H1 (cell line): ENCODE measurements at regions not wholly inside any gene's neighbourhood (a gene's known extent, or its start where the extent isn't known, plus 50 kb on each side); places are given as distances from the start of the nearest gene placed in this dataset.
"Not testable (repeated sequence)": the region's sequence is repeated elsewhere in the genome, so short reads cannot be mapped to it uniquely, and the experiment has no call there.

Experiments
- CTCF ChIA-PET: fragments of 300-600 bp; sonication (Branson Sonifier 250); formaldehyde crosslinking; loops from one replicate; lab custom pipeline; 2021; ENCODE audit not compliant: partially characterized antibody; lab: Charles Lee
- POLR2A ChIA-PET: fragments of 300-600 bp; sonication (Branson Sonifier 250); formaldehyde crosslinking; loops from one replicate; lab custom pipeline; 2021; ENCODE audit warnings: inconsistent platforms; ENCODE audit not compliant: partially characterized antibody; lab: Charles Lee
- DNase-seq, 2 experiments: peaks; one replicate each; pipeline versions ENCODE4 v3.0.0 to v3.0.0-alpha.2; 2010 to 2022; ENCODE audit warnings: low spot score in 2 of 2, low read depth in 1 of 2, mixed read lengths in 1 of 2
- FAIRE-seq: peaks from 2 replicates; lab custom pipeline; 2011; peaks lifted over from hg19 to GRCh38; lab: Jason Lieb, UNC
- H2AFZ ChIP-seq: 2 replicates; pipeline ENCODE4 v1.8.1; 2012; ENCODE audit warnings: low read length, inconsistent platforms
- H2AK5ac ChIP-seq: 2 replicates; pipeline ENCODE4 v1.6.1; 2013; ENCODE audit warnings: low read depth, low read length
- H2BK120ac ChIP-seq: replicated peaks from 2 replicates; pipeline ENCODE3; 2013; ENCODE audit warnings: low read depth, low read length, inconsistent platforms
- H2BK12ac ChIP-seq: 2 replicates; pipeline ENCODE4 v1.6.1; 2013; ENCODE audit warnings: low read depth, low read length
- H2BK15ac ChIP-seq: 2 replicates; pipeline ENCODE4 v1.6.1; 2013; ENCODE audit warnings: low read length
- H2BK20ac ChIP-seq: 2 replicates; pipeline ENCODE4 v1.6.1; 2013; ENCODE audit warnings: low read length
- H2BK5ac ChIP-seq: 2 replicates; pipeline ENCODE4 v1.6.1; 2013; ENCODE audit warnings: low read depth, low read length
- H3K14ac ChIP-seq: 2 replicates; pipeline ENCODE4 v1.6.1; 2013; ENCODE audit warnings: inconsistent platforms; ENCODE audit not compliant: insufficient read length
- H3K18ac ChIP-seq: 2 replicates; pipeline ENCODE4 v1.6.1; 2013; ENCODE audit warnings: low read length; ENCODE audit errors: extremely low read depth
- H3K23ac ChIP-seq: 2 replicates; pipeline ENCODE4 v1.6.1; 2013; ENCODE audit warnings: inconsistent platforms; ENCODE audit not compliant: insufficient read length
- H3K23me2 ChIP-seq: 2 replicates; pipeline ENCODE4 v1.6.1; 2013; ENCODE audit warnings: low read depth, low read length
- H3K27ac ChIP-seq: 2 replicates; pipeline ENCODE4 v1.6.1; 2011; ENCODE audit warnings: low read depth, low read length, inconsistent platforms
- H3K27me3 ChIP-seq, 4 experiments: replicated peaks in 1 of 4; 1 replicate in 1 of 4; 2 replicates in 3 of 4; pipeline versions ENCODE4 v1.6.1 to v1.8.1; 2011 to 2013; ENCODE audit warnings: low read length in 3 of 4, mild to moderate bottlenecking in 3 of 4, inconsistent platforms in 2 of 4, mixed read lengths in 2 of 4, moderate library complexity in 1 of 4; ENCODE audit not compliant: control insufficient read depth in 3 of 4, insufficient read depth in 3 of 4; ENCODE audit errors: extremely low read depth in 1 of 4
- H3K36me3 ChIP-seq, 4 experiments: 2 replicates each; pipeline versions ENCODE4 v1.6.1 to v1.8.1; 2011 to 2013; ENCODE audit warnings: mild to moderate bottlenecking in 4 of 4, low read length in 3 of 4, moderate library complexity in 2 of 4, control low read depth in 1 of 4, inconsistent platforms in 1 of 4; ENCODE audit not compliant: insufficient read depth in 4 of 4, control insufficient read depth in 2 of 4
- H3K4ac ChIP-seq: replicated peaks from 2 replicates; pipeline ENCODE3; 2013; ENCODE audit warnings: low read length, low read depth, mixed read lengths, inconsistent platforms; ENCODE audit not compliant: insufficient read length
- H3K4me1 ChIP-seq, 4 experiments: replicated peaks in 1 of 4; 1 replicate in 1 of 4; 2 replicates in 3 of 4; pipeline versions ENCODE4 v1.6.1 to v1.8.1; 2011 to 2013; ENCODE audit warnings: low read length in 3 of 4, inconsistent platforms in 2 of 4, mixed read lengths in 1 of 4; ENCODE audit not compliant: insufficient read depth in 4 of 4, control insufficient read depth in 3 of 4
- H3K4me2 ChIP-seq, 2 experiments: 2 replicates each; pipeline versions ENCODE4 v1.6.1 to v1.8.1; 2011 to 2013; ENCODE audit warnings: low read depth in 2 of 2, low read length in 2 of 2, control low read depth in 1 of 2, inconsistent platforms in 1 of 2, mild to moderate bottlenecking in 1 of 2; ENCODE audit not compliant: insufficient read depth in 1 of 2
- H3K4me3 ChIP-seq, 4 experiments: fragments of 200-600, 300-600 bp in 1 of 4; sonication (generic), shearing (Covaris generic), sonication (Bioruptor Twin) in 1 of 4; 2 replicates each; pipeline versions ENCODE4 v1.5.1 to v1.8.1; 2011 to 2016; ENCODE audit warnings: low read length in 4 of 4, low read depth in 3 of 4, control low read depth in 2 of 4, inconsistent platforms in 2 of 4, mild to moderate bottlenecking in 2 of 4, mixed read lengths in 1 of 4, moderate library complexity in 1 of 4; ENCODE audit not compliant: insufficient read depth in 2 of 4; ENCODE audit errors: extremely low read depth in 1 of 4
- H3K56ac ChIP-seq: replicated peaks from 2 replicates; pipeline ENCODE3; 2013; ENCODE audit warnings: low read depth, mild to moderate bottlenecking, mixed read lengths, low read length, inconsistent platforms; ENCODE audit not compliant: insufficient read length
- H3K79me1 ChIP-seq: 2 replicates; pipeline ENCODE4 v1.6.1; 2013; ENCODE audit warnings: low read depth, low read length, control low read depth
- H3K79me2 ChIP-seq, 2 experiments: 2 replicates each; pipeline versions ENCODE4 v1.6.1 to v1.8.1; 2012 to 2013; ENCODE audit warnings: low read length in 2 of 2, mild to moderate bottlenecking in 2 of 2, inconsistent platforms in 1 of 2; ENCODE audit not compliant: insufficient read depth in 2 of 2, control insufficient read depth in 1 of 2
- H3K9ac ChIP-seq, 4 experiments: replicated peaks in 1 of 4; 1 replicate in 1 of 4; 2 replicates in 3 of 4; pipeline versions ENCODE4 v1.6.1 to v1.8.1; 2011 to 2013; ENCODE audit warnings: low read depth in 3 of 4, low read length in 3 of 4, control low read depth in 2 of 4, mild to moderate bottlenecking in 2 of 4, moderate library complexity in 2 of 4, inconsistent platforms in 1 of 4; ENCODE audit errors: extremely low read depth in 1 of 4
- H3K9me3 ChIP-seq, 2 experiments: 2 replicates each; pipeline versions ENCODE4 v1.6.1 to v1.8.1; 2012 to 2013; ENCODE audit warnings: mild to moderate bottlenecking in 2 of 2, moderate library complexity in 2 of 2, control low read depth in 1 of 2, inconsistent platforms in 1 of 2, low read depth in 1 of 2, low read length in 1 of 2, mixed read lengths in 1 of 2; ENCODE audit not compliant: insufficient read depth in 2 of 2
- H4K20me1 ChIP-seq, 2 experiments: replicated peaks in 1 of 2; 2 replicates each; pipeline versions ENCODE3 to v1.8.1; 2011 to 2013; ENCODE audit warnings: inconsistent platforms in 2 of 2, low read length in 2 of 2, mild to moderate bottlenecking in 1 of 2; ENCODE audit not compliant: insufficient read depth in 2 of 2, control insufficient read depth in 1 of 2
- H4K5ac ChIP-seq: 2 replicates; pipeline ENCODE4 v1.6.1; 2013; ENCODE audit warnings: low read length, low read depth, mixed read lengths, inconsistent platforms; ENCODE audit not compliant: insufficient read length
- H4K8ac ChIP-seq: 2 replicates; pipeline ENCODE4 v1.8.0; 2013; ENCODE audit warnings: mild to moderate bottlenecking, moderate library complexity, low read length, inconsistent platforms; ENCODE audit not compliant: insufficient read depth; ENCODE audit errors: extremely low read depth
- H4K91ac ChIP-seq: replicated peaks from 2 replicates; pipeline ENCODE3; 2013; ENCODE audit warnings: low read length, mixed read lengths, inconsistent platforms; ENCODE audit not compliant: insufficient read length
- WGBS, 2 experiments: shearing (Covaris generic) in 1 of 2; methylation state at CpG; one replicate each; pipeline versions ENCODE4 v1.1.6 to v1.1.7; 2013 to 2015; ENCODE audit warnings: low lambda C conversion rate in 2 of 2, mixed read lengths in 2 of 2, inconsistent platforms in 1 of 2, low coverage in 1 of 2, missing lambda C conversion rate in 1 of 2; ENCODE audit not compliant: insufficient replicate concordance in 2 of 2, insufficient coverage in 1 of 2, insufficient read length in 1 of 2; ENCODE audit errors: extremely low coverage in 1 of 2, missing lambda C conversion rate in 1 of 2; 5-methylcytosine and 5-hydroxymethylcytosine counted together

- POLR2A ChIA-PET, CTCF ChIA-PET: not testable (repeated sequence)
Measured at GRCh38 chr21:13310570-13311524, 298.7 kb upstream of the POTED start.

More at GRCh38 chr21:13310570-13311524, 298.7 kb upstream of the POTED start:
- not testable (repeated sequence) for H3K36me3 ChIP-seq, H4K91ac ChIP-seq, H2AK5ac ChIP-seq, H2BK5ac ChIP-seq, H3K18ac ChIP-seq, H2BK12ac ChIP-seq, DNase-seq, H3K4ac ChIP-seq, H4K5ac ChIP-seq, H2BK15ac ChIP-seq, H3K4me2 ChIP-seq, H3K27ac ChIP-seq, H3K79me1 ChIP-seq, H3K27me3 ChIP-seq, H3K4me1 ChIP-seq, H3K4me3 ChIP-seq, H2BK20ac ChIP-seq, H3K56ac ChIP-seq, H4K20me1 ChIP-seq, H3K14ac ChIP-seq, H3K23me2 ChIP-seq, H3K9ac ChIP-seq, H4K8ac ChIP-seq, H3K79me2 ChIP-seq, FAIRE-seq, H2BK120ac ChIP-seq, H3K23ac ChIP-seq, H2AFZ ChIP-seq
- H3K9me3 ChIP-seq: peaks cover 8 to 31% of the 10 kb centered on the region in 2 experiments
- WGBS, 2 experiments: 70% methylated on average over 5 of the region's 18 CpGs; no CpG with 5 or more reads in 1 of the 2 experiments
